ENCODE measurements at regions not wholly inside any gene's neighbourhood (a gene's known extent, or its start where the extent isn't known, plus 50 kb on each side); places are given as distances from the start of the nearest gene placed in this dataset.

GRCh38 chr6:134446218-134446848 is 128.4 kb upstream of the SGK1 start:
- H3K9me3 Mint-ChIP-seq (ENCODE audit: low read depth), result no peaks in the 10 kb centered on the region

GRCh38 chr6:134443009-134443408 is 125.1 kb upstream of the SGK1 start:
- Mint-ChIP-seq H3K4me1 (ENCODE audit: low read depth) (peaks cover 21% of the 10 kb centered on the region), H3K27ac (no peak overlapping the region), H3K9me3 (ENCODE audit: low read depth) (no peaks in the 10 kb centered on the region), H3K4me3 (ENCODE audit: low read depth) (no peak overlapping the region), H3K27me3 (no peaks in the 10 kb centered on the region), H3K36me3 (ENCODE audit: insufficient read depth) (no peaks in the 10 kb centered on the region)
- DNase-seq (ENCODE audit: low spot score, unreplicated experiment), result no peak
- no peak for TF ChIP-seq CTCF (IDR thresholded peaks at IDR 0.05; ENCODE audit: unreplicated experiment)

More at GRCh38 chr6:134446218-134446848, 128.4 kb upstream of the SGK1 start:
- no peak for DNase-seq (ENCODE audit: low spot score, unreplicated experiment)
- H3K4me1 Mint-ChIP-seq (ENCODE audit: low read depth), result peaks cover 29% of the 10 kb centered on the region
- no peaks in the 10 kb centered on the region for H3K27me3 Mint-ChIP-seq
- TF ChIP-seq CTCF (IDR thresholded peaks at IDR 0.05; ENCODE audit: unreplicated experiment), result no peak
- no peak overlapping the region for H3K27ac Mint-ChIP-seq
- no peak overlapping the region for H3K4me3 Mint-ChIP-seq (ENCODE audit: low read depth)
- no peaks in the 10 kb centered on the region for H3K36me3 Mint-ChIP-seq (ENCODE audit: insufficient read depth)

- no peak for TF ChIP-seq CTCF (IDR thresholded peaks at IDR 0.05; ENCODE audit: unreplicated experiment)
- peaks cover 17% of the 10 kb centered on the region for H3K4me1 Mint-ChIP-seq (ENCODE audit: low read depth)
- H3K4me3 Mint-ChIP-seq (ENCODE audit: low read depth), result no peak overlapping the region
- no peaks in the 10 kb centered on the region for H3K27me3 Mint-ChIP-seq
- no peaks in the 10 kb centered on the region for H3K36me3 Mint-ChIP-seq (ENCODE audit: insufficient read depth)
- no peak for DNase-seq (ENCODE audit: low spot score, unreplicated experiment)
- H3K27ac Mint-ChIP-seq, result no peak overlapping the region
- H3K9me3 Mint-ChIP-seq (ENCODE audit: low read depth), result no peaks in the 10 kb centered on the region
These were observed 124.2 kb upstream of the SGK1 start for GRCh38 chr6:134442073-134442472.

- Mint-ChIP-seq H3K27ac (no peak overlapping the region), H3K4me1 (ENCODE audit: low read depth) (peaks cover 12% of the 10 kb centered on the region), H3K9me3 (ENCODE audit: low read depth) (no peaks in the 10 kb centered on the region), H3K36me3 (ENCODE audit: insufficient read depth) (no peaks in the 10 kb centered on the region), H3K27me3 (no peaks in the 10 kb centered on the region), H3K4me3 (ENCODE audit: low read depth) (no peak overlapping the region)
- DNase-seq (ENCODE audit: low spot score, unreplicated experiment), result no peak
- TF ChIP-seq CTCF (IDR thresholded peaks at IDR 0.05; ENCODE audit: unreplicated experiment), result no peak
These were observed 120.9 kb upstream of the SGK1 start for GRCh38 chr6:134438837-134439236.

GRCh38 chr6:134437376-134437775 is 119.5 kb upstream of the SGK1 start:
- no peak for DNase-seq (ENCODE audit: low spot score, unreplicated experiment)
- Mint-ChIP-seq H3K9me3 (ENCODE audit: low read depth) (no peaks in the 10 kb centered on the region), H3K27me3 (no peaks in the 10 kb centered on the region), H3K36me3 (ENCODE audit: insufficient read depth) (no peaks in the 10 kb centered on the region), H3K27ac (no peak overlapping the region), H3K4me1 (ENCODE audit: low read depth) (peaks cover 6% of the 10 kb centered on the region), H3K4me3 (ENCODE audit: low read depth) (no peak overlapping the region)
- TF ChIP-seq CTCF (IDR thresholded peaks at IDR 0.05; ENCODE audit: unreplicated experiment), result no peak
